GM23338 (cell line): ENCODE measurements at regions not wholly inside any gene's neighbourhood (a gene's known extent, or its start where the extent isn't known, plus 50 kb on each side); places are given as distances from the start of the nearest gene placed in this dataset.

Experiments
- ATAC-seq: fragments of 200-7000 bp; cut with Tn5 transposase; 3 replicates; pipeline ENCODE4 v1.9.1; 2020
- DNase-seq: peaks from one replicate; pipeline ENCODE4 v3.0.0-alpha.2; 2015; ENCODE audit warnings: low spot score
- H2AFZ ChIP-seq: fragments of 200-600 bp; sonication (generic); 2 replicates; pipeline ENCODE4 v1.8.0; 2016; ENCODE audit warnings: antibody characterized with exemption, mild to moderate bottlenecking, moderate library complexity
- H3F3A ChIP-seq: fragments of 200-600 bp; sonication (generic); replicated peaks from 2 replicates; pipeline ENCODE4 v1.8.0; 2017; ENCODE audit warnings: antibody characterized with exemption, mixed run types, low read depth
- H3K27ac ChIP-seq: fragments of 200-600 bp; sonication (generic); 2 replicates; pipeline ENCODE4 v1.6.1; 2016; ENCODE audit warnings: low read depth
- H3K27me3 ChIP-seq: fragments of 200-600 bp; sonication (generic); 2 replicates; pipeline ENCODE4 v1.8.0; 2016; ENCODE audit warnings: mild to moderate bottlenecking, mixed run types, moderate library complexity; ENCODE audit not compliant: insufficient read depth
- H3K36me3 ChIP-seq: fragments of 200-600 bp; sonication (generic); 2 replicates; pipeline ENCODE4 v1.8.0; 2016; ENCODE audit warnings: mild to moderate bottlenecking; ENCODE audit not compliant: insufficient read depth
- H3K4me1 ChIP-seq: fragments of 200-600 bp; sonication (generic); 2 replicates; pipeline ENCODE4 v1.8.0; 2016; ENCODE audit warnings: mild to moderate bottlenecking, moderate library complexity; ENCODE audit not compliant: insufficient read depth
- H3K4me2 ChIP-seq: fragments of 200-600 bp; sonication (generic); 2 replicates; pipeline ENCODE4 v1.7.1; 2017; ENCODE audit warnings: mixed run types
- H3K4me3 ChIP-seq: fragments of 200-600 bp; sonication (generic); 2 replicates; pipeline ENCODE4 v1.6.1; 2016; ENCODE audit warnings: mixed run types
- H3K79me2 ChIP-seq: fragments of 200-600 bp; sonication (generic); replicated peaks from 2 replicates; pipeline ENCODE4 v1.8.0; 2017; ENCODE audit warnings: mild to moderate bottlenecking; ENCODE audit not compliant: insufficient read depth
- H3K9me2 ChIP-seq: fragments of 200-600 bp; sonication (generic); 2 replicates; pipeline ENCODE4 v1.8.0; 2017; ENCODE audit not compliant: insufficient read depth
- H4K20me1 ChIP-seq: fragments of 200-600 bp; sonication (generic); replicated peaks from 2 replicates; pipeline ENCODE4 v1.8.0; 2017; ENCODE audit warnings: mild to moderate bottlenecking; ENCODE audit not compliant: insufficient read depth
- H3K27ac Mint-ChIP-seq: 2 replicates; pipeline ENCODE4 v1.8.0; 2020; ENCODE audit warnings: inconsistent platforms, mild to moderate bottlenecking, moderate library complexity, mixed read lengths
- H3K27me3 Mint-ChIP-seq: 3 replicates; pipeline ENCODE4 v1.8.0; 2022; ENCODE audit warnings: low read depth, mild to moderate bottlenecking, moderate library complexity, mixed read lengths, inconsistent platforms; ENCODE audit not compliant: insufficient read depth, poor library complexity
- H3K36me3 Mint-ChIP-seq: 3 replicates; pipeline ENCODE4 v1.8.0; 2021; ENCODE audit warnings: low read depth, mild to moderate bottlenecking, inconsistent platforms, moderate library complexity, mixed read lengths
- H3K4me1 Mint-ChIP-seq: 3 replicates; pipeline ENCODE4 v1.8.0; 2020; ENCODE audit warnings: mild to moderate bottlenecking, inconsistent platforms, mixed read lengths
- H3K4me3 Mint-ChIP-seq: 3 replicates; pipeline ENCODE4 v1.8.0; 2021; ENCODE audit warnings: moderate library complexity, mild to moderate bottlenecking, inconsistent platforms, mixed read lengths
- H3K9me3 Mint-ChIP-seq: 3 replicates; pipeline ENCODE4 v1.8.0; 2020; ENCODE audit warnings: moderate library complexity, mild to moderate bottlenecking, inconsistent platforms, mixed read lengths
- CREB1 ChIP-seq: fragments of 250-450 bp; sonication (Bioruptor Pico); IDR thresholded peaks from 2 replicates; pipeline ENCODE4 v1.5.0; 2020; ENCODE audit warnings: low read depth, mild to moderate bottlenecking, moderate library complexity
- CTCF ChIP-seq, 2 experiments: fragments of 200-600 bp in 1 of 2; sonication (generic) in 1 of 2; conservative IDR thresholded peaks; 2 replicates each; pipeline versions ENCODE4 v1.5.1 to v1.6.1; 2016 to 2017; ENCODE audit warnings: antibody characterized with exemption in 2 of 2, low read depth in 2 of 2, mild to moderate bottlenecking in 2 of 2, moderate library complexity in 1 of 2
- ETS1 ChIP-seq: IDR thresholded peaks from 2 replicates; pipeline ENCODE4 v1.6.1; 2016; ENCODE audit warnings: antibody characterized with exemption
- EZH2 ChIP-seq: fragments of 200-600 bp; sonication (generic); IDR thresholded peaks from one replicate; pipeline ENCODE4 v1.8.0; 2017; ENCODE audit warnings: antibody characterized with exemption, mild to moderate bottlenecking, low read depth; ENCODE audit not compliant: unreplicated experiment
- EZH2phosphoT487 ChIP-seq: fragments of 200-600 bp; sonication (generic); IDR thresholded peaks from one replicate; pipeline ENCODE4 v1.8.1; 2018; ENCODE audit warnings: antibody characterized with exemption; ENCODE audit not compliant: unreplicated experiment
- JUNB ChIP-seq: IDR thresholded peaks from one replicate; pipeline ENCODE4 v1.6.1; 2016; ENCODE audit warnings: antibody characterized with exemption; ENCODE audit not compliant: unreplicated experiment
- NANOG ChIP-seq: IDR thresholded peaks from 2 replicates; pipeline ENCODE4 v1.6.1; 2016; ENCODE audit warnings: antibody characterized with exemption, borderline replicate concordance
- POLR2AphosphoS5 ChIP-seq: IDR thresholded peaks from 2 replicates; pipeline ENCODE4 v1.6.1; 2016; ENCODE audit warnings: antibody characterized with exemption, low read depth
- REST ChIP-seq: IDR thresholded peaks from one replicate; pipeline ENCODE4 v1.6.1; 2018; ENCODE audit warnings: antibody characterized with exemption; ENCODE audit not compliant: unreplicated experiment
- STAT1 ChIP-seq: IDR thresholded peaks from one replicate; pipeline ENCODE4 v1.6.1; 2016; ENCODE audit warnings: antibody characterized with exemption; ENCODE audit not compliant: unreplicated experiment
- ZNF114 ChIP-seq: fragments of 250-450 bp; sonication (Bioruptor Pico); IDR thresholded peaks from 2 replicates; pipeline ENCODE4 v1.5.0; 2020; ENCODE audit warnings: mild to moderate bottlenecking, moderate library complexity
- ZNF331 ChIP-seq: fragments of 250-450 bp; sonication (Bioruptor Pico); IDR thresholded peaks from 2 replicates; pipeline ENCODE4 v1.5.0; 2020; ENCODE audit warnings: low read depth, mild to moderate bottlenecking, moderate library complexity
- TF ChIP-seq, protein P1 (sequence below): fragments of 250-450 bp; sonication (Bioruptor Pico); IDR thresholded peaks from 2 replicates; pipeline ENCODE4 v1.5.0; 2020; ENCODE audit warnings: mild to moderate bottlenecking, moderate library complexity

DNA sequence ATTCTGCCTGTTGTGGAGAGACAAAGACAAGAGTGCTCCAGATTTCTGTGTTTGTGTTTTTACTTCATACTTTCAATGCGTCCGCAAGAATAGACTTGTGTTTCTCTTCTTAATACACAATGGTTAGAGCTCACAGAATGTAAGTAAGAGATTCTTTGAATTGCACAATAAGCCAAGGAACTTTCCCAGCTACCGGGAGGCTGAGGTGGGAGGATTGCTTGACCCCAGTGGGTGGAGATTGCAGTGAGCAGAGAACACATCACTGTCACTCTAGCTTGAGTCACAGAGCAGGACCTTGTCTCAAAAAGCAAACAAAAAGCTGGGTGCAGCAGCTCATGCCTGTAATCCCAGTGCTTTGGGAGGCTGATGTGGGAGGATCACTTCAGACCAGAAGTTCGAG, 250.7 kb upstream of the MYO3A start (continued):
- no peak for TF ChIP-seq CREB1 (CRISPR knock-in tag)

DNA sequence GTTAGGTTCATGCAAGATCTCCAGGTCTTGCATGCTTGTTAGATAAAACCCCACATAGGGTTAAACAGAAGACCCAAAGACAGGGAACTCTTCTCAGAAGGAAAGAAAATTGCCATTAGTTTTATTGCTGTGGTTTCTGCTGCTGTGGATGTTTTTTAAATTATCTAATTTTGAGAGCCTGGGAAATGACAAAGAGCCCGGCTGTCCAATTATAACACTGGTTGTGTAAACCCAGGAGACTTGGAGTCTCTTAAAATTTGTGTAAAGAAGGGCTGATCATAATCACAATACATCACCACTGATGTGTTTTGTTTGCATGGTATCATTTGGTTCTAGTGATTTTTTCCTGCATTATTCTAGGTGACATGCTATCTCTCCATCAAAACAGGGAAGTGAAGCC, 246.5 kb upstream of the MYO3A start:
- no peak overlapping the region for H3K27ac ChIP-seq
- H3K79me2 ChIP-seq, result no peaks in the 10 kb centered on the region
- no peaks in the 10 kb centered on the region for H3K4me1 Mint-ChIP-seq
- no peak for ATAC-seq
- H3K4me3 ChIP-seq, result no peak overlapping the region
- H3K4me1 ChIP-seq, result no peaks in the 10 kb centered on the region
- no peak for TF ChIP-seq CREB1 (CRISPR knock-in tag)
- no peak for TF ChIP-seq CTCF (conservative IDR thresholded peaks at IDR 0.05; ENCODE audit: low read depth in 2 of 2)
- TF ChIP-seq POLR2AphosphoS5, result no peak
- no peak for TF ChIP-seq ETS1
- no peak for TF ChIP-seq EZH2
- no peak for TF ChIP-seq STAT1
- no peak for TF ChIP-seq ZNF331 (CRISPR knock-in tag)
- TF ChIP-seq, protein P1, sequence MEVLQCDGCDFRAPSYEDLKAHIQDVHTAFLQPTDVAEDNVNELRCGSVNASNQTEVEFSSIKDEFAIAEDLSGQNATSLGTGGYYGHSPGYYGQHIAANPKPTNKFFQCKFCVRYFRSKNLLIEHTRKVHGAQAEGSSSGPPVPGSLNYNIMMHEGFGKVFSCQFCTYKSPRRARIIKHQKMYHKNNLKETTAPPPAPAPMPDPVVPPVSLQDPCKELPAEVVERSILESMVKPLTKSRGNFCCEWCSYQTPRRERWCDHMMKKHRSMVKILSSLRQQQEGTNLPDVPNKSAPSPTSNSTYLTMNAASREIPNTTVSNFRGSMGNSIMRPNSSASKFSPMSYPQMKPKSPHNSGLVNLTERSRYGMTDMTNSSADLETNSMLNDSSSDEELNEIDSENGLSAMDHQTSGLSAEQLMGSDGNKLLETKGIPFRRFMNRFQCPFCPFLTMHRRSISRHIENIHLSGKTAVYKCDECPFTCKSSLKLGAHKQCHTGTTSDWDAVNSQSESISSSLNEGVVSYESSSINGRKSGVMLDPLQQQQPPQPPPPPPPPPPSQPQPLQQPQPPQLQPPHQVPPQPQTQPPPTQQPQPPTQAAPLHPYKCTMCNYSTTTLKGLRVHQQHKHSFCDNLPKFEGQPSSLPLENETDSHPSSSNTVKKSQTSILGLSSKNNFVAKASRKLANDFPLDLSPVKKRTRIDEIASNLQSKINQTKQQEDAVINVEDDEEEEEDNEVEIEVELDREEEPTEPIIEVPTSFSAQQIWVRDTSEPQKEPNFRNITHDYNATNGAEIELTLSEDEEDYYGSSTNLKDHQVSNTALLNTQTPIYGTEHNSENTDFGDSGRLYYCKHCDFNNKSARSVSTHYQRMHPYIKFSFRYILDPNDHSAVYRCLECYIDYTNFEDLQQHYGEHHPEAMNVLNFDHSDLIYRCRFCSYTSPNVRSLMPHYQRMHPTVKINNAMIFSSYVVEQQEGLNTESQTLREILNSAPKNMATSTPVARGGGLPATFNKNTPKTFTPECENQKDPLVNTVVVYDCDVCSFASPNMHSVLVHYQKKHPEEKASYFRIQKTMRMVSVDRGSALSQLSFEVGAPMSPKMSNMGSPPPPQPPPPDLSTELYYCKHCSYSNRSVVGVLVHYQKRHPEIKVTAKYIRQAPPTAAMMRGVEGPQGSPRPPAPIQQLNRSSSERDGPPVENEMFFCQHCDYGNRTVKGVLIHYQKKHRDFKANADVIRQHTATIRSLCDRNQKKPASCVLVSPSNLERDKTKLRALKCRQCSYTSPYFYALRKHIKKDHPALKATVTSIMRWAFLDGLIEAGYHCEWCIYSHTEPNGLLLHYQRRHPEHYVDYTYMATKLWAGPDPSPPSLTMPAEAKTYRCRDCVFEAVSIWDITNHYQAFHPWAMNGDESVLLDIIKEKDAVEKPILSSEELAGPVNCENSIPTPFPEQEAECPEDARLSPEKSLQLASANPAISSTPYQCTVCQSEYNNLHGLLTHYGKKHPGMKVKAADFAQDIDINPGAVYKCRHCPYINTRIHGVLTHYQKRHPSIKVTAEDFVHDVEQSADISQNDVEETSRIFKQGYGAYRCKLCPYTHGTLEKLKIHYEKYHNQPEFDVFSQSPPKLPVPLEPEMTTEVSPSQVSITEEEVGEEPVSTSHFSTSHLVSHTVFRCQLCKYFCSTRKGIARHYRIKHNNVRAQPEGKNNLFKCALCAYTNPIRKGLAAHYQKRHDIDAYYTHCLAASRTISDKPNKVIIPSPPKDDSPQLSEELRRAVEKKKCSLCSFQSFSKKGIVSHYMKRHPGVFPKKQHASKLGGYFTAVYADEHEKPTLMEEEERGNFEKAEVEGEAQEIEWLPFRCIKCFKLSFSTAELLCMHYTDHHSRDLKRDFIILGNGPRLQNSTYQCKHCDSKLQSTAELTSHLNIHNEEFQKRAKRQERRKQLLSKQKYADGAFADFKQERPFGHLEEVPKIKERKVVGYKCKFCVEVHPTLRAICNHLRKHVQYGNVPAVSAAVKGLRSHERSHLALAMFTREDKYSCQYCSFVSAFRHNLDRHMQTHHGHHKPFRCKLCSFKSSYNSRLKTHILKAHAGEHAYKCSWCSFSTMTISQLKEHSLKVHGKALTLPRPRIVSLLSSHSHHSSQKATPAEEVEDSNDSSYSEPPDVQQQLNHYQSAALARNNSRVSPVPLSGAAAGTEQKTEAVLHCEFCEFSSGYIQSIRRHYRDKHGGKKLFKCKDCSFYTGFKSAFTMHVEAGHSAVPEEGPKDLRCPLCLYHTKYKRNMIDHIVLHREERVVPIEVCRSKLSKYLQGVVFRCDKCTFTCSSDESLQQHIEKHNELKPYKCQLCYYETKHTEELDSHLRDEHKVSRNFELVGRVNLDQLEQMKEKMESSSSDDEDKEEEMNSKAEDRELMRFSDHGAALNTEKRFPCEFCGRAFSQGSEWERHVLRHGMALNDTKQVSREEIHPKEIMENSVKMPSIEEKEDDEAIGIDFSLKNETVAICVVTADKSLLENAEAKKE (CRISPR knock-in tag), result no peak
- no peak for TF ChIP-seq JUNB
- no peak for TF ChIP-seq REST
- TF ChIP-seq ZNF114, result no peak
- TF ChIP-seq EZH2phosphoT487, result no peak
- TF ChIP-seq NANOG, result no peak
- H3F3A ChIP-seq, result no peaks in the 10 kb centered on the region
- no peak overlapping the region for H3K27ac Mint-ChIP-seq
- H2AFZ ChIP-seq, result no peak overlapping the region
- DNase-seq, result no peak
- no peaks in the 10 kb centered on the region for H4K20me1 ChIP-seq
- no peaks in the 10 kb centered on the region for H3K36me3 Mint-ChIP-seq
- no peak overlapping the region for H3K4me3 Mint-ChIP-seq
- H3K36me3 ChIP-seq, result no peaks in the 10 kb centered on the region
- no peaks in the 10 kb centered on the region for H3K9me3 Mint-ChIP-seq
- no peak overlapping the region for H3K4me2 ChIP-seq
- H3K27me3 ChIP-seq, result no peaks in the 10 kb centered on the region
- 0 out of 2 replicates have a peak, but pooled peaks cover 8% of the 10 kb centered on the region for H3K9me2 ChIP-seq
- peaks cover 6% of the 10 kb centered on the region for H3K27me3 Mint-ChIP-seq
